H9 (cell line): ENCODE measurements at regions not wholly inside any gene's neighbourhood (a gene's known extent, or its start where the extent isn't known, plus 50 kb on each side); places are given as distances from the start of the nearest gene placed in this dataset.

Experiments used
- DNase-seq: peaks from one replicate; pipeline ENCODE4 v3.0.0-alpha.2; 2017
- H2AFZ ChIP-seq: one replicate; pipeline ENCODE4 v1.6.1; 2013; ENCODE audit warnings: mild to moderate bottlenecking, low read length, control low read depth, moderate library complexity
- H2AK5ac ChIP-seq: 2 replicates; pipeline ENCODE4 v1.6.1; 2013; ENCODE audit warnings: low read length, control low read depth, mixed read lengths; ENCODE audit not compliant: insufficient read length
- H2BK120ac ChIP-seq: one replicate; pipeline ENCODE4 v1.6.1; 2013; ENCODE audit warnings: low read depth, mild to moderate bottlenecking, low read length, control low read depth, inconsistent platforms; ENCODE audit not compliant: poor library complexity, severe bottlenecking
- H2BK12ac ChIP-seq: 2 replicates; pipeline ENCODE4 v1.6.1; 2013; ENCODE audit warnings: low read length, control low read depth, mixed read lengths, low read depth; ENCODE audit not compliant: insufficient read length
- H2BK15ac ChIP-seq: 2 replicates; pipeline ENCODE4 v1.6.1; 2013; ENCODE audit warnings: low read depth, low read length, control low read depth
- H2BK20ac ChIP-seq: one replicate; pipeline ENCODE4 v1.6.1; 2013; ENCODE audit warnings: low read depth, mild to moderate bottlenecking, low read length, control low read depth, inconsistent platforms; ENCODE audit not compliant: poor library complexity, severe bottlenecking
- H2BK5ac ChIP-seq: 2 replicates; pipeline ENCODE4 v1.6.1; 2013; ENCODE audit warnings: low read length, control low read depth, mixed read lengths; ENCODE audit not compliant: insufficient read length
- H3K14ac ChIP-seq: 2 replicates; pipeline ENCODE4 v1.6.1; 2013; ENCODE audit warnings: low read length, control low read depth; ENCODE audit not compliant: insufficient read depth
- H3K18ac ChIP-seq: 2 replicates; pipeline ENCODE4 v1.6.1; 2013; ENCODE audit warnings: low read depth, mild to moderate bottlenecking, mixed read lengths, low read length, control low read depth; ENCODE audit not compliant: insufficient read length
- H3K23ac ChIP-seq: 2 replicates; pipeline ENCODE4 v1.6.1; 2013; ENCODE audit warnings: low read length, control low read depth, mixed read lengths, low read depth; ENCODE audit not compliant: insufficient read length
- H3K23me2 ChIP-seq: 2 replicates; pipeline ENCODE4 v1.6.1; 2013; ENCODE audit warnings: low read depth, mild to moderate bottlenecking, mixed read lengths, low read length, control low read depth; ENCODE audit not compliant: insufficient read length, poor library complexity, severe bottlenecking
- H3K27ac ChIP-seq: 2 replicates; pipeline ENCODE4 v1.5.1; 2013; ENCODE audit warnings: low read length, control low read depth, mixed read lengths, low read depth; ENCODE audit not compliant: insufficient read length
- H3K27me3 ChIP-seq: 2 replicates; pipeline ENCODE4 v1.6.1; 2013; ENCODE audit warnings: low read length, control low read depth, inconsistent platforms; ENCODE audit not compliant: insufficient read depth
- H3K4ac ChIP-seq: 2 replicates; pipeline ENCODE4 v1.6.1; 2013; ENCODE audit warnings: low read depth, mild to moderate bottlenecking, control low read depth, inconsistent platforms, low read length, moderate library complexity
- H3K4me1 ChIP-seq: 2 replicates; pipeline ENCODE4 v1.6.1; 2013; ENCODE audit warnings: low read length, control low read depth, inconsistent platforms; ENCODE audit not compliant: insufficient read depth
- H3K4me2 ChIP-seq: 2 replicates; pipeline ENCODE4 v1.6.1; 2013; ENCODE audit warnings: low read length, control low read depth, mixed read lengths; ENCODE audit not compliant: insufficient read length, insufficient read depth
- H3K56ac ChIP-seq: 2 replicates; pipeline ENCODE4 v1.6.1; 2013; ENCODE audit warnings: low read depth, mild to moderate bottlenecking, mixed read lengths, low read length, control low read depth; ENCODE audit not compliant: insufficient read length
- H3K79me1 ChIP-seq: 2 replicates; pipeline ENCODE4 v1.6.1; 2013; ENCODE audit warnings: low read depth, mild to moderate bottlenecking, moderate library complexity, low read length, control low read depth, inconsistent platforms; ENCODE audit not compliant: insufficient read depth, poor library complexity, severe bottlenecking
- H3K79me2 ChIP-seq: 2 replicates; pipeline ENCODE4 v1.6.1; 2013; ENCODE audit warnings: low read length, control low read depth, inconsistent platforms; ENCODE audit not compliant: insufficient read depth
- H3K9ac ChIP-seq: 2 replicates; pipeline ENCODE4 v1.6.1; 2013; ENCODE audit warnings: low read length, control low read depth, mixed read lengths; ENCODE audit not compliant: insufficient read length; ENCODE audit errors: extremely low read depth
- H3K9me3 ChIP-seq: one replicate; pipeline ENCODE4 v1.6.1; 2013; ENCODE audit warnings: low read depth, low read length, inconsistent platforms; ENCODE audit not compliant: control insufficient read depth
- H3T11ph ChIP-seq: one replicate; pipeline ENCODE4 v1.6.1; 2013; ENCODE audit warnings: mild to moderate bottlenecking, low read length, control low read depth, inconsistent platforms
- H4K20me1 ChIP-seq: one replicate; pipeline ENCODE4 v1.6.1; 2013; ENCODE audit not compliant: control insufficient read depth, insufficient read length, insufficient read depth
- H4K5ac ChIP-seq: 2 replicates; pipeline ENCODE4 v1.6.1; 2013; ENCODE audit warnings: low read depth, mild to moderate bottlenecking, mixed read lengths, low read length, control low read depth; ENCODE audit not compliant: insufficient read length
- H4K8ac ChIP-seq: replicated peaks from 2 replicates; pipeline ENCODE4 v1.6.1; 2013; ENCODE audit warnings: low read length, control low read depth, mixed read lengths, low read depth; ENCODE audit not compliant: insufficient read length
- H4K91ac ChIP-seq: 2 replicates; pipeline ENCODE4 v1.6.1; 2013; ENCODE audit warnings: low read depth, mild to moderate bottlenecking, moderate library complexity, mixed read lengths, low read length, control low read depth; ENCODE audit not compliant: insufficient read length
- H3K27ac Mint-ChIP-seq, 3 experiments: 2 replicates in 2 of 3; 3 replicates in 1 of 3; pipeline ENCODE4 v1.8.0; 2020 to 2021; ENCODE audit warnings: mixed read lengths in 3 of 3, mild to moderate bottlenecking in 1 of 3, moderate library complexity in 1 of 3
- H3K27me3 Mint-ChIP-seq: 2 replicates; pipeline ENCODE4 v1.8.0; 2021; ENCODE audit warnings: low read depth, mild to moderate bottlenecking, moderate library complexity, mixed read lengths
- H3K36me3 Mint-ChIP-seq, 3 experiments: 2 replicates in 2 of 3; 3 replicates in 1 of 3; pipeline ENCODE4 v1.8.0; 2020 to 2021; ENCODE audit warnings: low read depth in 3 of 3, mixed read lengths in 3 of 3; ENCODE audit not compliant: insufficient read depth in 1 of 3
- H3K4me1 Mint-ChIP-seq, 2 experiments: 2 replicates each; pipeline ENCODE4 v1.8.0; 2020; ENCODE audit warnings: mixed read lengths in 2 of 2
- H3K4me3 Mint-ChIP-seq, 2 experiments: 2 replicates in 1 of 2; 3 replicates in 1 of 2; pipeline ENCODE4 v1.8.0; 2020 to 2021; ENCODE audit warnings: mild to moderate bottlenecking in 2 of 2, mixed read lengths in 2 of 2, moderate library complexity in 1 of 2
- H3K9me3 Mint-ChIP-seq, 2 experiments: 2 replicates in 1 of 2; 3 replicates in 1 of 2; pipeline ENCODE4 v1.8.0; 2020; ENCODE audit warnings: mild to moderate bottlenecking in 2 of 2, mixed read lengths in 2 of 2, moderate library complexity in 1 of 2
- CTCF ChIP-seq: fragments of 200-600 bp; sonication (generic); conservative IDR thresholded peaks from 3 replicates; pipeline ENCODE4 v1.8.0; 2021; ENCODE audit warnings: antibody characterized with exemption, mild to moderate bottlenecking
- WGBS: extraction: QIAGEN DNeasy Blood & Tissue Kit; methylation state at CpG from one replicate; pipeline ENCODE4 v1.1.7; 2013; ENCODE audit warnings: missing lambda C conversion rate, low lambda C conversion rate, mixed read lengths; ENCODE audit not compliant: insufficient read length; ENCODE audit errors: extremely low coverage; 5-methylcytosine and 5-hydroxymethylcytosine counted together

- Histone ChIP-seq H3K18ac (no peak overlapping the region), H2BK120ac (no peak overlapping the region), H4K5ac (no peak overlapping the region), H3K4me1 (no peaks in the 10 kb centered on the region), H3K27ac (no peak overlapping the region), H2AK5ac (no peak overlapping the region), H3T11ph (no peak overlapping the region), H2BK15ac (no peak overlapping the region), H3K9me3 (no peaks in the 10 kb centered on the region), H3K79me1 (no peaks in the 10 kb centered on the region), H3K4me2 (no peak overlapping the region), H4K8ac (no peak overlapping the region), H2BK5ac (no peak overlapping the region), H2BK12ac (no peak overlapping the region), H4K20me1 (no peaks in the 10 kb centered on the region), H3K79me2 (no peaks in the 10 kb centered on the region), H3K27me3 (no peaks in the 10 kb centered on the region), H3K23ac (no peak overlapping the region), H2BK20ac (no peak overlapping the region), H4K91ac (no peak overlapping the region), H2AFZ (no peak overlapping the region), H3K4ac (no peak overlapping the region), H3K56ac (no peak overlapping the region), H3K9ac (no peak overlapping the region), H3K14ac (no peak overlapping the region), H3K23me2 (no peaks in the 10 kb centered on the region)
- TF ChIP-seq CTCF = no peak
- Mint-ChIP-seq H3K4me1 (peaks cover 17 to 20% of the 10 kb centered on the region in 2 experiments), H3K9me3 (no peaks in the 10 kb centered on the region), H3K27me3 (no peaks in the 10 kb centered on the region; the same call in 1 of the 2 replicates), H3K4me3 (no peak overlapping the region), H3K36me3 (no peaks in the 10 kb centered on the region), H3K27ac (no peak overlapping the region)
- no peak for DNase-seq
- WGBS = no CpG with 5 or more reads among the region's 5 CpGs
These were observed 422.3 kb upstream of the CELF4 start for GRCh38 chr18:37987901-37988300.
